Colonic mucosa (tissue), 4 donors: ENCODE measurements at regions not wholly inside any gene's neighbourhood (a gene's known extent, or its start where the extent isn't known, plus 50 kb on each side); places are given as distances from the start of the nearest gene placed in this dataset.

ENCODE experiments used
- DNase-seq: peaks from one replicate; pipeline ENCODE4 v3.0.0-alpha.2; 2020
- H3K27ac ChIP-seq: fragments of 200-600 bp; one replicate; pipeline ENCODE4 v1.8.0; 2021
- H3K27me3 ChIP-seq: fragments of 200-600 bp; one replicate; pipeline ENCODE4 v1.8.0; 2021
- H3K36me3 ChIP-seq: fragments of 200-600 bp; one replicate; pipeline ENCODE4 v1.8.0; 2021
- H3K4me1 ChIP-seq: fragments of 200-600 bp; one replicate; pipeline ENCODE4 v1.8.0; 2021; ENCODE audit warnings: mild to moderate bottlenecking
- H3K4me3 ChIP-seq: fragments of 200-600 bp; one replicate; pipeline ENCODE4 v1.8.0; 2021
- H3K9ac ChIP-seq, 2 donors: one replicate each; pipeline ENCODE4 v1.7.0; 2013; ENCODE audit warnings: control low read depth in 2 of 2, low read depth in 2 of 2, low read length in 2 of 2
- H3K9me3 ChIP-seq: fragments of 200-600 bp; one replicate; pipeline ENCODE4 v1.8.0; 2021
- intact Hi-C: fragments of 100-400 bp; cut with DNase I; formaldehyde crosslinking; loops from one replicate; pipeline ENCODE4 v1.14.1; 2022
- TF ChIP-seq, protein P1 (sequence below): fragments of 200-600 bp; IDR thresholded peaks from one replicate; pipeline ENCODE4 v1.8.0; 2022; ENCODE audit warnings: antibody characterized with exemption, mild to moderate bottlenecking
- donor health status: healthy.
- donor health status: DM: no; HTN: no; CAD: no.
- donor health status: DM: no; HTN: no; CAD: no.

DNA sequence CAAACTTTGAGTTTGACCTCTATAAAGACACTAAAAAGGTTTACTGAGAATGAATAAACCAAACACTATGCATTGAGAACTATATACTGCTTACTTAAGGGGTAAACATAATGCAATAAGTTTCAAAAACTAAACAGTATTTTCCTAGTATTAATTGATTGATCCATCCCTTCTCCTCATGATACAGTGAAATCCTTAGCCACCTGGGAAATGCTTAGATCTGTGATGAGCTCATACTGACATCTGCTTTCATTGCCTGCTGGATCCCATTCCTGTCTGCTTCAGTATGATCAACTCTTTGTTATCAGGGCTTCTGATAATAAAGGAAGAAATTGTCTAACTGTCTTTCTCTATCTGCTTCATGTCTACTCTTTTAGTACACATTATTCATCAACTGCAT lies 74.9 kb upstream of the UBE2E3 start:
- H3K4me1 ChIP-seq, result no peaks in the 10 kb centered on the region
- no peak for DNase-seq
- no peaks in the 10 kb centered on the region for H3K27me3 ChIP-seq
- H3K27ac ChIP-seq, result no peak overlapping the region
- intact Hi-C loops, result no loop called here
- TF ChIP-seq, protein P1, sequence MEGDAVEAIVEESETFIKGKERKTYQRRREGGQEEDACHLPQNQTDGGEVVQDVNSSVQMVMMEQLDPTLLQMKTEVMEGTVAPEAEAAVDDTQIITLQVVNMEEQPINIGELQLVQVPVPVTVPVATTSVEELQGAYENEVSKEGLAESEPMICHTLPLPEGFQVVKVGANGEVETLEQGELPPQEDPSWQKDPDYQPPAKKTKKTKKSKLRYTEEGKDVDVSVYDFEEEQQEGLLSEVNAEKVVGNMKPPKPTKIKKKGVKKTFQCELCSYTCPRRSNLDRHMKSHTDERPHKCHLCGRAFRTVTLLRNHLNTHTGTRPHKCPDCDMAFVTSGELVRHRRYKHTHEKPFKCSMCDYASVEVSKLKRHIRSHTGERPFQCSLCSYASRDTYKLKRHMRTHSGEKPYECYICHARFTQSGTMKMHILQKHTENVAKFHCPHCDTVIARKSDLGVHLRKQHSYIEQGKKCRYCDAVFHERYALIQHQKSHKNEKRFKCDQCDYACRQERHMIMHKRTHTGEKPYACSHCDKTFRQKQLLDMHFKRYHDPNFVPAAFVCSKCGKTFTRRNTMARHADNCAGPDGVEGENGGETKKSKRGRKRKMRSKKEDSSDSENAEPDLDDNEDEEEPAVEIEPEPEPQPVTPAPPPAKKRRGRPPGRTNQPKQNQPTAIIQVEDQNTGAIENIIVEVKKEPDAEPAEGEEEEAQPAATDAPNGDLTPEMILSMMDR, result no peak
- no peaks in the 10 kb centered on the region for H3K9me3 ChIP-seq
- H3K9ac ChIP-seq, result no peak overlapping the region
- H3K4me3 ChIP-seq, result no peak overlapping the region
- H3K36me3 ChIP-seq, result no peaks in the 10 kb centered on the region

DNA sequence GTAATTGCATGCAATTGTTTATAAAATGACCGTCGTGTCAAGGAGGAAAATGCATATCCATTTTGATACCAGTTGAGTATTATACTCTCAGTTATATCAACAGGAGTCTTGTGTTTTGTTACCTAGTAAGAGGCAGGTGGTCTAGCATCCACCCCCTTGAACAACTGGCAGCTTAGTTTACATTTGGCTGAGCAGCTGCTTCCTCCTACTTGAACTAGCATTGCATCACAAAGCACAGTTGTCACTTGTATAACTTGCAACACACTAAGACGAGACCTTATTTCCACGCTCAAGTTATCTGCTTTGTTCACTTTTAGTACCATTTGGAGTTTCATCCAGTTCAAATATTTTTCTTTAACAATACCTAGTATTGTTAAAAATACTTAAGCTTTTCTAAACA lies 75.4 kb upstream of the UBE2E3 start:
- no peaks in the 10 kb centered on the region for H3K9me3 ChIP-seq
- TF ChIP-seq, protein P1, result no peak
- H3K27ac ChIP-seq, result no peak overlapping the region
- no peak overlapping the region for H3K4me3 ChIP-seq
- no peaks in the 10 kb centered on the region for H3K36me3 ChIP-seq
- H3K9ac ChIP-seq, result no peak overlapping the region
- H3K4me1 ChIP-seq, result no peaks in the 10 kb centered on the region
- intact Hi-C loops, result no loop called here
- no peaks in the 10 kb centered on the region for H3K27me3 ChIP-seq
- no peak for DNase-seq

DNA sequence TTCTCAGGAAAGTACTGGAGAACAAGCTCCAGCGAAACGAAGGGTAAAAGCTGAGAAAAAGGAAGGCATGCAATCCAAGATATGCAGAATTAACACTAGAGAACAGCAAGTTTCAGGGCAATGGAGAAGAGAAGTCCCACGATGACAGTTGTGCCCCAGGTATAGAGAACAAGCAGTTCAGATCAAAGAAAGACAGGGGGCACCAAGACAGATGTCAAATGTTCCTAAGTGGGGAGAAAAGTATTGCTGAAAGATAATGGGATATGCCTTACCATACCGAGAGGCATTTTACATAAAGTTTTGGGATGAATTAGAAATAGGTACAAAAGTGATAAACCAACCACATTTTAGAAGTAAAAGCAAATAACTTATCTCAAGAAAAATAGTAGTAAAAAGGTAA lies 79.1 kb upstream of the UBE2E3 start:
- TF ChIP-seq, protein P1, result no peak
- no peak for DNase-seq
- Histone ChIP-seq H3K9ac (no peak overlapping the region), H3K36me3 (no peaks in the 10 kb centered on the region), H3K27me3 (no peaks in the 10 kb centered on the region), H3K4me1 (no peaks in the 10 kb centered on the region), H3K9me3 (no peaks in the 10 kb centered on the region), H3K27ac (no peak overlapping the region), H3K4me3 (no peak overlapping the region)
- intact Hi-C loops, result no loop called here

DNA sequence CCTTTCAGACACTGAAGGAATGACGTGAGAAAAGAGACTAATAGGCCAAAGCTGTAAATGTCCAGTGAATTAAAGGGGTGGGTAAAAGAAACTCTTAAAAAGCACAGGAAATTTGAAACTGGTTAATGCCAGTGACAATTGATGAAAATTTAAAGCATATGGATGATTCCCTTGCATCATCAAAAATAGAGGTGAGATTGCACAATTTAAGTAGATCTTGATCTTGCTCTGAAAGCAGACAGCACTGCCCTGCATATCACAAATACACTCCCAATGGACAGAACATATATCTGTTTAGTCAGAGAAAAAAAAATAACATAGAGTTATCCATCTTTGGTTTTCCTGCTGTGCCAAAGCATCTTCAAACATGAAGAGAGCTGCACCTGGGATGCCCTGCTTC lies 86.7 kb upstream of the UBE2E3 start:
- TF ChIP-seq, protein P1, result no peak
- Histone ChIP-seq H3K4me1 (no peaks in the 10 kb centered on the region), H3K27me3 (no peaks in the 10 kb centered on the region), H3K9me3 (no peaks in the 10 kb centered on the region), H3K36me3 (no peaks in the 10 kb centered on the region), H3K9ac (no peak overlapping the region), H3K4me3 (no peak overlapping the region), H3K27ac (no peak overlapping the region)
- intact Hi-C loops, result no loop called here
- no peak for DNase-seq

DNA sequence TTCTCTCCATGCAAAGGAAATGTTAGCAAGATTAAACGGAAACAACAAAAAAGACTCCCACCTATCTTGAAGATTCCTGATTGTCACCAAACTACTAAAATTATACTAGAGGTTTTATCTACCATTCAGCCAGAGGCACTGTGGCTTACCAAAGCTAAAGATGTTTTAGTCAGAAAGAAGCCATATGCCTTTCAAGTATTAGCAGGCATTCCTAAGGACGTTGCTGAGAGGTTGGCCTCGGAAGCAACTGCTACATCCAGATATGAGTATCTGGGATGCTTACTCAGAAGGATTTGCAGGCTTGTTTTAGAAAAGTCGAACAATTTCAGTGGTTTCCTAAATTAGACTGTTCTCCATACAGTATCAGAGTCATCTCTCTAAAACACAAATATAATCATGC lies 88.3 kb upstream of the UBE2E3 start:
- Histone ChIP-seq H3K36me3 (no peaks in the 10 kb centered on the region), H3K4me3 (no peak overlapping the region), H3K27ac (no peak overlapping the region), H3K9me3 (no peaks in the 10 kb centered on the region), H3K4me1 (no peaks in the 10 kb centered on the region), H3K27me3 (no peaks in the 10 kb centered on the region), H3K9ac (no peak overlapping the region)
- DNase-seq, result no peak
- TF ChIP-seq, protein P1, result no peak
- intact Hi-C loops, result no loop called here

DNA sequence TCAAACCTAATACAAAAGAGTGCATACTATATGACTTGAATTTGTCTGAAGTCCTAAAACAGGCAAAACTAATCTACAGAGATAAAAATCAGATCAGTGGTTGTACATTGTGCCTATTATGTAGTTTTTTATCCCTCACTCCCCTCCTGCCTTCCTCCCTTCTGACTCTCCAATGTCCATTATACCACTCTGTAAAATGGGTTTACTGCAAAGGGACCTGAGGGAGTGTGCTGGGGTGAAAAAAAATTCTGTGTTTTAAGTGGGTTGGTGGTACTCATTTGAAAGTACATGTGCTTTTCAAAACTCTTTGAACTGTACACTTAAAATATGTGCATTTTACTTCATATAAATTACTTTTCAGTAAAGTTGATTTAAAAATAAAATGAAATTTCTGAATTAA lies 89.0 kb upstream of the UBE2E3 start:
- Histone ChIP-seq H3K4me3 (no peak overlapping the region), H3K4me1 (no peaks in the 10 kb centered on the region), H3K9ac (no peak overlapping the region), H3K36me3 (no peaks in the 10 kb centered on the region), H3K9me3 (no peaks in the 10 kb centered on the region), H3K27ac (no peak overlapping the region), H3K27me3 (no peaks in the 10 kb centered on the region)
- intact Hi-C loops, result no loop called here
- TF ChIP-seq, protein P1, result no peak
- DNase-seq, result no peak
